ENCODE measurements at regions not wholly inside any gene's neighbourhood (a gene's known extent, or its start where the extent isn't known, plus 50 kb on each side); places are given as distances from the start of the nearest gene placed in this dataset.

- DNase-seq (peak in 1 of 2 donors; percentile 13), ATAC-seq (peak; percentile 79 to 100 (median 85))
- TF ChIP-seq, protein P1, sequence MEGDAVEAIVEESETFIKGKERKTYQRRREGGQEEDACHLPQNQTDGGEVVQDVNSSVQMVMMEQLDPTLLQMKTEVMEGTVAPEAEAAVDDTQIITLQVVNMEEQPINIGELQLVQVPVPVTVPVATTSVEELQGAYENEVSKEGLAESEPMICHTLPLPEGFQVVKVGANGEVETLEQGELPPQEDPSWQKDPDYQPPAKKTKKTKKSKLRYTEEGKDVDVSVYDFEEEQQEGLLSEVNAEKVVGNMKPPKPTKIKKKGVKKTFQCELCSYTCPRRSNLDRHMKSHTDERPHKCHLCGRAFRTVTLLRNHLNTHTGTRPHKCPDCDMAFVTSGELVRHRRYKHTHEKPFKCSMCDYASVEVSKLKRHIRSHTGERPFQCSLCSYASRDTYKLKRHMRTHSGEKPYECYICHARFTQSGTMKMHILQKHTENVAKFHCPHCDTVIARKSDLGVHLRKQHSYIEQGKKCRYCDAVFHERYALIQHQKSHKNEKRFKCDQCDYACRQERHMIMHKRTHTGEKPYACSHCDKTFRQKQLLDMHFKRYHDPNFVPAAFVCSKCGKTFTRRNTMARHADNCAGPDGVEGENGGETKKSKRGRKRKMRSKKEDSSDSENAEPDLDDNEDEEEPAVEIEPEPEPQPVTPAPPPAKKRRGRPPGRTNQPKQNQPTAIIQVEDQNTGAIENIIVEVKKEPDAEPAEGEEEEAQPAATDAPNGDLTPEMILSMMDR (IDR thresholded peaks at IDR 0.05) = no peak
- peaks cover 0 to 5% (median 0%) of the 10 kb centered on the region in 11 donors for H3K9me3 ChIP-seq
- intact Hi-C loops (cut with DNase I) = loop anchor here in 1 of 10 donors (10.0 kb wide), 1 partner anchor 1027 kb away; no protein-coding TSS in a partner anchor
- peaks cover 0 to 14% (median 7%) of the 10 kb centered on the region in 9 donors for H3K4me1 ChIP-seq
- no peaks in the 10 kb centered on the region for H3K36me3 ChIP-seq
- H3K27ac ChIP-seq = peak overlapping the region in 8 of 10 donors; percentile 11 to 64 (median 41)
- 42 to 45% methylated on average over 7 to 8 of the region's 8 CpGs for WGBS, 2 donors
- no peaks in the 10 kb centered on the region for H3K27me3 ChIP-seq
- H3K4me3 ChIP-seq = no peak overlapping the region
Observed at GRCh38 chr2:226478109-226478809, 321.4 kb downstream of the IRS1 start.

GRCh38 chr2:226477221-226478108 is 322.2 kb downstream of the IRS1 start:
- ATAC-seq (peak in 5 of 8 donors; percentile 45 to 81 (median 67)), DNase-seq (peak in 1 of 2 donors; percentile 7)
- no peaks in the 10 kb centered on the region for H3K36me3 ChIP-seq
- TF ChIP-seq, protein P1 (IDR thresholded peaks at IDR 0.05) = no peak
- H3K9me3 ChIP-seq = peaks cover 0 to 9% (median 0%) of the 10 kb centered on the region in 11 donors
- no peak overlapping the region for H3K4me3 ChIP-seq
- H3K27ac ChIP-seq = peak overlapping the region in 8 of 10 donors; percentile 11 to 64 (median 41)
- peaks cover 0 to 14% (median 7%) of the 10 kb centered on the region in 9 donors for H3K4me1 ChIP-seq
- no peaks in the 10 kb centered on the region for H3K27me3 ChIP-seq
- 61 to 72% methylated on average over 10 of the region's 10 CpGs for whole genome bisulfite sequencing, 2 donors
- intact Hi-C loops (cut with DNase I) = loop anchor here in 1 of 10 donors (10.0 kb wide), 1 partner anchor 1027 kb away; no protein-coding TSS in a partner anchor

GRCh38 chr2:226475650-226476049 is 324.0 kb downstream of the IRS1 start:
- intact Hi-C loops (cut with DNase I) = loop anchor here in 1 of 10 donors (10.0 kb wide), 1 partner anchor 1029 kb away; no protein-coding TSS in a partner anchor
- ATAC-seq (no peak), DNase-seq (no peak)
- Histone ChIP-seq H3K4me3 (no peak overlapping the region), H3K36me3 (no peaks in the 10 kb centered on the region), H3K27me3 (no peaks in the 10 kb centered on the region), H3K4me1 (peaks cover 0 to 14% (median 7%) of the 10 kb centered on the region in 9 donors), H3K9me3 (peaks cover 0 to 9% (median 0%) of the 10 kb centered on the region in 11 donors), H3K27ac (no peak overlapping the region)
- 72 to 85% methylated on average over 2 of the region's 2 CpGs for WGBS, 2 donors
- TF ChIP-seq, protein P1 (IDR thresholded peaks at IDR 0.05) = no peak

DNA sequence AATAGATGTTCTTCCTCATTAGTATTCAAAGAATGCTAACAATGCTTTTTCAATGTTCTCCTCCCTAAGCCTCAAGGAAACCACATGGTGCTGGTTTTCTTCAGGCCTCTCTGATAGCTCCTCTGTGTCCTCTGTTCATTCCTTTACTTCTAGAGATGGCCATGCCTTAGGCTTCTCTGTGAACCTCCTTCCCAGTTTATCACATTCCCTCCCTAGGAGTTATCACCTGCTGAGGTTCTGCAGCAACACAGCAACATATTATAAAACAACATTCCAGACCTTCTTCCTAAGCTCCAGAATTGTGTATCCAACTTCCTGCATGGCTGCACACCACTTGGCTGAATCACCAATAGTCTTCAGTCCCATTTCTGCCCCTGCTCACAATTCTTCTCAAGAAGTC is 325.5 kb downstream of the IRS1 start:
- peaks cover 0 to 14% (median 7%) of the 10 kb centered on the region in 9 donors for H3K4me1 ChIP-seq
- intact Hi-C loops (cut with DNase I) = loop anchor here in 1 of 10 donors (10.0 kb wide), 1 partner anchor 1031 kb away; no protein-coding TSS in a partner anchor
- H3K27ac ChIP-seq = no peak overlapping the region
- ATAC-seq = no peak
- peaks cover 0 to 9% (median 0%) of the 10 kb centered on the region in 11 donors for H3K9me3 ChIP-seq
- H3K27me3 ChIP-seq = no peaks in the 10 kb centered on the region
- DNase-seq = no peak
- no peak overlapping the region for H3K4me3 ChIP-seq
- TF ChIP-seq, protein P1 (IDR thresholded peaks at IDR 0.05) = no peak
- no peaks in the 10 kb centered on the region for H3K36me3 ChIP-seq
